ENCODE measurements at regions not wholly inside any gene's neighbourhood (a gene's known extent, or its start where the extent isn't known, plus 50 kb on each side); places are given as distances from the start of the nearest gene placed in this dataset.

DNA sequence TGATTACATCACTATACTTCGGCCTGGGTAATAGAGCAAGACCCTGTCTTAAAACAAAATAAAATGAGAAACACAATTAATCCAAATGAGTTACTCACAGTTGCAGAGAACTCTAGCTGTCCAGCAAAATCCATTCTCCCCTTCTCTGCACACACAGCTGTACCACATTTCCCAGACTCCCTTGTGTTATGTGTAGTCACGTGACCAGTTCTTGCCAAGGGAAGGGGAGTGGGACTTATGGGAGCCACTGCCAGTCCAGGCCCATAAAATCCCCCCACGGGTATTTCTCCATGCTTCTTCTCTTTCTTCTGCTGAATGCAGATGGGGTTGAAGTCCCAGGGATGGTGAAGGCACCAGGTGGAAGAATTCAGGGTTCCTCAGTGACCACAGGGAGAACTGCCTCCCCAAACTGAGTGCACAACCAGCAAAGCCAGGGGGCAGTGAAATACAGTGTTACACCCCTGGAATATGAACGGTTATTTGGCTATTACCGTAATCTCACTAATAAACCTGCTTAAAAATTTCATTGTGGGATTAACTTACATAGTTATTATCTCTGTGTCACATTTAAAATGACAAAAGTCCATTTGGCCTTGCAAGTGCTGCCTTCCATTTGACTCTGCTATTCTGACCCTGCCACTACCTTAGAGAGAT, 85.6 kb upstream of the FMN2 start:
- TF ChIP-seq CTCF (conservative IDR thresholded peaks at IDR 0.05; ENCODE audit: low read depth, low read length) (no peak), EZH2 (IDR thresholded peaks at IDR 0.05; ENCODE audit: borderline replicate concordance, low read depth, low read length, poor library complexity, severe bottlenecking) (no peak)

DNA sequence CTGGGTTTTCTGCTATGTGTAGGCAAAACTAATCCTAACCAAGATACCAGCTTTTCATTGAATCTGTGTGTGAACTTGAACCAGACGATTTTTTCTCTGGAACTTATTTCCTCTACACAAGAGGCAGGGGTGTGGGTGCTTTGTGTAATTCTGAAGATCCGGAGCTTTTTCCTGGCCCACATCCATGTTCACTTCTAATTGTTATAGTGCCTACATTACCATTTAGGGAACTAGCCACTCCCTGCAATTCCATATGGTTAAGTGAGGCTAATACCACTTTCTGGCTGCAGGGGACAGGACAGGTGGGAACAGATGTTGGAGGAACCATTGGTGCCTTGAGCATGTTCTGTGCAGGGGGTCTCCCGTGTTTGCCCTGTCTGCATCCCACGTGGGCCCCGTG, 83.4 kb upstream of the FMN2 start:
- POLR2A ChIA-PET (ENCODE audit: low non-redundant PET) = no interaction called here
- CTCF ChIA-PET = no interaction called here
- Histone ChIP-seq H3K4me1 (ENCODE audit: insufficient read depth, low read length, poor library complexity, severe bottlenecking) (no peaks in the 10 kb centered on the region), H3K4me3 (ENCODE audit: low read depth, low read length, poor library complexity, severe bottlenecking) (no peak overlapping the region), H3K27ac (ENCODE audit: low read depth, low read length, poor library complexity, severe bottlenecking) (no peak overlapping the region), H3K36me3 (ENCODE audit: insufficient read depth, low read length, poor library complexity, severe bottlenecking) (no peaks in the 10 kb centered on the region), H3K9me3 (ENCODE audit: low read depth, low read length, poor library complexity, severe bottlenecking) (no peaks in the 10 kb centered on the region), H3K27me3 (replicated peaks; ENCODE audit: insufficient read depth, low read depth, low read length, poor library complexity) (no peaks in the 10 kb centered on the region)
- TF ChIP-seq EZH2 (IDR thresholded peaks at IDR 0.05; ENCODE audit: borderline replicate concordance, low read depth, low read length, poor library complexity, severe bottlenecking) = no peak
- no peak for TF ChIP-seq CTCF (conservative IDR thresholded peaks at IDR 0.05; ENCODE audit: low read depth, low read length)
- intact Hi-C loops (cut with micrococcal nuclease; ENCODE audit: unreplicated experiment) = no loop called here
- no peak for DNase-seq (ENCODE audit: low spot score)
- no TSS peak for BruUV-seq (replicated peaks)

More for the DNA sequence above, 85.6 kb upstream of the FMN2 start:
- ChIA-PET POLR2A (ENCODE audit: low non-redundant PET) (no interaction called here), CTCF (interaction anchor here (0.7 to 1.2 kb wide), 2 partner anchors 55 to 720 kb away, joined by 3 to 4 read pairs; no protein-coding TSS in a partner anchor)
- Histone ChIP-seq H3K36me3 (ENCODE audit: insufficient read depth, low read length, poor library complexity, severe bottlenecking) (no peaks in the 10 kb centered on the region), H3K4me1 (ENCODE audit: insufficient read depth, low read length, poor library complexity, severe bottlenecking) (no peaks in the 10 kb centered on the region), H3K27ac (ENCODE audit: low read depth, low read length, poor library complexity, severe bottlenecking) (no peak overlapping the region), H3K27me3 (replicated peaks; ENCODE audit: insufficient read depth, low read depth, low read length, poor library complexity) (no peaks in the 10 kb centered on the region), H3K4me3 (ENCODE audit: low read depth, low read length, poor library complexity, severe bottlenecking) (no peak overlapping the region), H3K9me3 (ENCODE audit: low read depth, low read length, poor library complexity, severe bottlenecking) (no peaks in the 10 kb centered on the region)
- BruUV-seq (replicated peaks) = no TSS peak
- no peak for DNase-seq (ENCODE audit: low spot score)
- intact Hi-C loops (cut with micrococcal nuclease; ENCODE audit: unreplicated experiment) = no loop called here

GRCh38 chr1:240014051-240014450, 77.6 kb upstream of the FMN2 start:
- ChIA-PET POLR2A (ENCODE audit: low non-redundant PET) (no interaction called here), CTCF (no interaction called here)
- BruUV-seq (replicated peaks) = no TSS peak
- Histone ChIP-seq H3K4me1 (ENCODE audit: insufficient read depth, low read length, poor library complexity, severe bottlenecking) (no peaks in the 10 kb centered on the region), H3K4me3 (ENCODE audit: low read depth, low read length, poor library complexity, severe bottlenecking) (no peak overlapping the region), H3K36me3 (ENCODE audit: insufficient read depth, low read length, poor library complexity, severe bottlenecking) (no peaks in the 10 kb centered on the region), H3K9me3 (ENCODE audit: low read depth, low read length, poor library complexity, severe bottlenecking) (no peaks in the 10 kb centered on the region), H3K27me3 (replicated peaks; ENCODE audit: insufficient read depth, low read depth, low read length, poor library complexity) (no peaks in the 10 kb centered on the region), H3K27ac (ENCODE audit: low read depth, low read length, poor library complexity, severe bottlenecking) (no peak overlapping the region)
- no peak for DNase-seq (ENCODE audit: low spot score)
- TF ChIP-seq EZH2 (IDR thresholded peaks at IDR 0.05; ENCODE audit: borderline replicate concordance, low read depth, low read length, poor library complexity, severe bottlenecking) (no peak), CTCF (conservative IDR thresholded peaks at IDR 0.05; ENCODE audit: low read depth, low read length) (no peak)
- intact Hi-C loops (cut with micrococcal nuclease; ENCODE audit: unreplicated experiment) = no loop called here
